ENCODE measurements at regions not wholly inside any gene's neighbourhood (a gene's known extent, or its start where the extent isn't known, plus 50 kb on each side); places are given as distances from the start of the nearest gene placed in this dataset.

DNA sequence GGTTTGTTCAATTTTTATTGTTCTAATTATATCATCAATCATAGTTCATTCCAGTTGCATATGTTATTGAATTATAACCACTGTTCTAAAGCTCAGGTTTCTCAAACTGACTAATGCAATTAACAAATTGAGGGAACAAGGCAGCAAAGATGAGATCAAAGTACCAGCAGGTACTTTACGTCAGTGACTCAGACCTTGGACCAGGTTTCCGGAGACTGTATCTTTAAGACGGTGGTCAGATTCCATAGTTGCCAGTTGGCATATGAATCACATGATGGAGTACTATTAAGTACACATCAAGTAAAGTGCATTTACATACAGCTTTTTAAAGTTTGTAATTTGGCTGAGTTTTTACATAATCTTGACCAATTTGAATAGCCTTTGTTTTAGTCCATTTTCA is 583.6 kb upstream of the ROBO2 start:
- TF ChIP-seq, protein P1, sequence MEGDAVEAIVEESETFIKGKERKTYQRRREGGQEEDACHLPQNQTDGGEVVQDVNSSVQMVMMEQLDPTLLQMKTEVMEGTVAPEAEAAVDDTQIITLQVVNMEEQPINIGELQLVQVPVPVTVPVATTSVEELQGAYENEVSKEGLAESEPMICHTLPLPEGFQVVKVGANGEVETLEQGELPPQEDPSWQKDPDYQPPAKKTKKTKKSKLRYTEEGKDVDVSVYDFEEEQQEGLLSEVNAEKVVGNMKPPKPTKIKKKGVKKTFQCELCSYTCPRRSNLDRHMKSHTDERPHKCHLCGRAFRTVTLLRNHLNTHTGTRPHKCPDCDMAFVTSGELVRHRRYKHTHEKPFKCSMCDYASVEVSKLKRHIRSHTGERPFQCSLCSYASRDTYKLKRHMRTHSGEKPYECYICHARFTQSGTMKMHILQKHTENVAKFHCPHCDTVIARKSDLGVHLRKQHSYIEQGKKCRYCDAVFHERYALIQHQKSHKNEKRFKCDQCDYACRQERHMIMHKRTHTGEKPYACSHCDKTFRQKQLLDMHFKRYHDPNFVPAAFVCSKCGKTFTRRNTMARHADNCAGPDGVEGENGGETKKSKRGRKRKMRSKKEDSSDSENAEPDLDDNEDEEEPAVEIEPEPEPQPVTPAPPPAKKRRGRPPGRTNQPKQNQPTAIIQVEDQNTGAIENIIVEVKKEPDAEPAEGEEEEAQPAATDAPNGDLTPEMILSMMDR (IDR thresholded peaks at IDR 0.05 in 4 of 5, conservative IDR thresholded peaks at IDR 0.05 in 1 of 5) = no peak
- TF ChIP-seq POLR2A (IDR thresholded peaks at IDR 0.05) = no peak
